ENCODE measurements at regions not wholly inside any gene's neighbourhood (a gene's known extent, or its start where the extent isn't known, plus 50 kb on each side); places are given as distances from the start of the nearest gene placed in this dataset.

DNA sequence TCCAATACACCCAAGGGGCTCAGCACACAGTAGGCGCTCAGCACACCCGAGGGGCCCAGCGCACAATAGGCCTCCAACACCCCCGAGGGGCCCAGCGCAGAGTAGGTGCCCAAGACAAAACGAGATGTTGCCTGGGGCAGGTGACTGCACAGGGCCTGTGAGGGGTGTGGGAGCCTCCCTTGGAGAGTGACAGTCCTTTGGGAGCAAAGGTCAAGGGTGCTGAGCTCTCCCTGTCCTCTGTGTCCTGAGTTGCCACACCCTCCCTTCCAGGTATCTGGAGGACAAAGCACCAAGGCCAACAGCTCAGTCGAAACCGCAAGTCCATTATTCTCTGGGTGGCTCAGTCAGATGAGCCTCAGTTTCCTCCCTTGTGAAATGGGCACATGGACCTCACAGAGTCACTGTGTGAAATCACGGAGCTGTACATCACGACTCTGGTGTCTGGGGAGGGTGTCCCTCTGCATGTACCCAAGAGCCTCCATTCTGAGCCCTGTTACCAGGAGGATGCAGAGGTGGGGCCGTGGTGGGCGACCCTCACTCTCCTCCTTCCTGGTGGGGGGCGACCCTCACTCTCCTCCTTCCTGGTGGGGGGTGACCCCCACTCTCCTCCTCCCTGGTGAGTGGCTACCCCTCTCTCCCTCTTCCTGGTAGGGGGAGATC lies 81.3 kb downstream of the FOXL3 start:
- Histone ChIP-seq H3K36me3 (no peaks in the 10 kb centered on the region), H3K27me3 (replicated peaks) (peaks cover 5% of the 10 kb centered on the region; the same call in 1 of the 2 replicates), H3K4me1 (replicated peaks) (peaks cover 5% of the 10 kb centered on the region), H3K27ac (no peak overlapping the region), H3K4me3 (no peak overlapping the region), H3K9me3 (replicated peaks) (no peaks in the 10 kb centered on the region)
- DNase-seq (ENCODE audit: low read depth in 1 of 2, low spot score in 2 of 2): no peak

DNA sequence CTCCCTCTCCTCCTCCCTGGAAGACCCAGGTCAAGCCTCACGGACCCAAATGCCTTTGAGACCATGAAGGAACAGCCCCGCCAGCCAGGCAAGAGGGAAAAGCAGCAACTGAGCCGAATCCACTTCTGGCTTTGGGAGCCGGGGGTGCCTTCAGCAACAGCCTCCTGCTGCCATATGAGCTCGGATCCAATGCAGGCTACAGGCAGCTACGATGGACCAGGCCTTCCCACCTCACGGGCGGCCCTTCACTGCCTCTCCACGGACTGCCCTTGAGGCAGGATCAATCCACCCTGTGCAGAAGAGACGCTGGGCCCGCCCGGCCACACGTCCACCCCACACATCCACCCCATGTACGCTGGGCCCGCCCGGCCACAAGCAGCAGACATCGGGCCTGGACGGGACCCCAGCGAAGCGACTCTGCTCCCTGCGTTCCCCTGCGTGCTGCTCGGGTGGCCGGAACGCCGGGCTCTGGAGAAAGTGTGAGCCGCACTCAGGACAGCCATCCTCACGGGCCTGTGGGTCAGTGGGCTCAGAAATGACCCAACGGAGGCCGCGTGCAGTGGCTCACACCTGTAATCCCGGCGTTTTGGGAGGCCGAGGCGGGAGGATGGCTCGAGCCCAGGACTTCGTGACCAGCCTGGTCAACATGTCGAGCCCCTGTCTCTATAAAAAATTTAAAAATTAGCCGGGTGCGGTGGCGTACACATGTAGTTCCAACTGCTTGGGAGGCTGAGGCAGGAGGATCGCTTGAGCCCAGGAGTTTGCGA lies 82.0 kb downstream of the FOXL3 start:
- Histone ChIP-seq H3K27me3 (replicated peaks) (no peaks in the 10 kb centered on the region), H3K36me3 (no peaks in the 10 kb centered on the region)
- no peak for DNase-seq (ENCODE audit: low read depth in 1 of 2, low spot score in 2 of 2)

DNA sequence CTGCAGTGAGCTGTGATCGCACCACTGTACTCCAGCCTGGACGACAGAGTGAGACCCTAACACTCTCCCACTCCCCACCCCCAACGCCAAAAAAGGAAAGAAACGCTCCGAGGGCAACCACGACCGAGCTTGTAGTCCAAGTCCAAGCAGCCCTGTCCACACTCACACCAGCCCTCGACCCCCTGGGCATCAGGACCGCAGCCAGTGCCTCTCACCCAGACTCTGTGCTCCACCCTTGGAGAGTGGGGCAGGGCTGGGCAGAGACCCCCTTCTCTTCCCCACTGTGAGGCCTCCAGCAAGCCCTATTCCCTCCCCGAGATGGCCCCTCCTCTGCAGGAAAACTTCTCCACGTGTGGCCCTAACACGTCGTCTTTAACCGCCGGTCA lies 82.6 kb downstream of the FOXL3 start:
- Histone ChIP-seq H3K9me3 (replicated peaks) (no peaks in the 10 kb centered on the region), H3K4me1 (replicated peaks) (no peaks in the 10 kb centered on the region), H3K27ac (no peak overlapping the region), H3K4me3 (no peak overlapping the region), H3K36me3 (no peaks in the 10 kb centered on the region), H3K27me3 (replicated peaks) (no peaks in the 10 kb centered on the region)
- DNase-seq (ENCODE audit: low read depth in 1 of 2, low spot score in 2 of 2): no peak

More for the DNA sequence above, 82.0 kb downstream of the FOXL3 start:
- Histone ChIP-seq H3K4me3 (no peak overlapping the region), H3K27ac (no peak overlapping the region), H3K9me3 (replicated peaks) (no peaks in the 10 kb centered on the region), H3K4me1 (replicated peaks) (no peaks in the 10 kb centered on the region)

DNA sequence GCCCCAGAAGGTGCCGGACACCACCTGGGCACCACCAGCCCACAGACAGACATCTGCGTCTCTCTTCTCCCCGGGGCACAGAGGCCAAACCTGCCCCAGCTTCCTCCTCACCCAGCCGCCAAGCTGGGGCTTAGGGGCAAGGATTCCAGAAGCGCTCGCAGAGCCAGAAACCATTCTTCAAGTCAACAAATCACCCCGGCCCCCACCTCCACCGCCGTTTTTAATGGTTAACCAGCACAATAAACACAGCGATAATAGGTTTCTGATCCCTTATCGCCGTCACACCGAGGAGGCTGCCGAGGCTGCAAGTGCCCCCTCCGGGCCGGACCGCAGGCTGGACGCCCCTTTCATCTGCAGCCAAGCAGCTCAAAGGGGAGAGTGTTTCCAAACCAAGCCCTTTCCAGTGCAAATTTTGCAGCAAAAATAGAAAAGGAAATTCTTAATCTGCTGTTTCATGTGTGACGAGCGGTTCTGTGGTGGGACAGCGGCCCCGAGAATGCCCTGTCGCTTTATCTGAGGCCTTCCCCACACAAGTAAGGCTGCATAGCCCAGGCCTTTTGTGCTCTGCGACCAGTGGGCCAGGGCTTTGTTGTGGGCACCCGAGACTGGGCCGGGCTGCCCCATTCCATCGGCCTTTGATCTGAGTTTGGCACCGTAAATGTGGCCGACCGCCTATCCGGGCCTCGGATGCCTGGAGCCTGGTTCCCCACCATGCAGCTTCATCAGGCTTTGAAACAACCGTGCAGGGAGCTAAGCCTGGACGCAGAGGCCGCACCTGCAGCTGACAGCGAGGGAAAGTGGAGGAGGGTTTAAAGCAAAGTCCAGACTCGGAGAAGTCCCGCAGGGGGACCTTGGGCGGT lies 83.2 kb downstream of the FOXL3 start:
- no peaks in the 10 kb centered on the region for H3K36me3 ChIP-seq
- H3K4me1 ChIP-seq (replicated peaks): no peaks in the 10 kb centered on the region
- no peaks in the 10 kb centered on the region for H3K27me3 ChIP-seq (replicated peaks)
- no peak overlapping the region for H3K27ac ChIP-seq
- no peak for DNase-seq (ENCODE audit: low read depth in 1 of 2, low spot score in 2 of 2)
- H3K9me3 ChIP-seq (replicated peaks): no peaks in the 10 kb centered on the region
- no peak overlapping the region for H3K4me3 ChIP-seq

DNA sequence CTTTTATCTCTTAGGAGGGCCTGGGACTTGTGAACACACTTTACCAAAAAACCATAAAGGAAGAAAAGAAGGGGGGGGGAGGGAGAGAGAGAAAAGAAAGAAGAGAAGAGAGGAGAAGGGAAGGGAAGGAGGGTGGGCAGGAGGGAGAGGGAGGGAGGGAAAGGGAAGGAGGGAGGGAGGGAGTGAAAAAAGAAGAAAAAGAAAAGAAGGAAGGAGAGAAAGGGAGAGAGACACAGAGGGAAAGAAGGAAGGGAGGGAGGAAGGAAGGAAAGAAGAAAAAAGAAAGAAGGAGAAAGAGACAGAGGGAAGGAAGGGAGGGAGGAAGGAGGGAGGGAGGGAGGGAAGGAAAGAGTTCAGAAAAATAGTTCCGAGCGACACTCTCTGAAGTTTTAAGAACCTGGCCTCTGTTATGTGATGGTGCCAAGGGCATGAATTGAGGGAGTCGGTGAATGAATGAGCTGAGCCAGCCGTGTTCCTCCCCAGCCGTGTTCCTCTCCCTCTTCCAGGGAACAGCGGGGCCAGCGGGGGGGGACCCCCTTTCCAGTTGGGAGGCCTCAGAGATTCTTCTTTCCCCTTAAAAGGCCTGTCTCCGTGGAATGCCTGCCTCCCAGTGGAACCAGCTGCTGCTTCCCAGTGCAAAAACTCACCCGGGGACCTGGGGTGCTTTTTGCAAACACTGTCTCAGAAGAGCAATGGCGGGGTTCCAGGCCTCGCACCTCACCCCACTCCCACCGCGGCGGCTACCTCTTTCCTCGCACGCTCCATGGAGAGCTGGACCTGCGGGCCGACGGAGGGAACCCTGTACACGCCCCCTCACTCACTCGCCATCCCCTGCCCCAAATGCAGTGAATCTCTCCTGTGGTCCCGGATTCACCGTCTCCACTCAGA lies 84.1 kb downstream of the FOXL3 start:
- no peak overlapping the region for H3K4me3 ChIP-seq
- no peak overlapping the region for H3K27ac ChIP-seq
- no peaks in the 10 kb centered on the region for H3K9me3 ChIP-seq (replicated peaks)
- no peaks in the 10 kb centered on the region for H3K27me3 ChIP-seq (replicated peaks)
- peak in 1 of 2 experiments; percentile 38 for DNase-seq (ENCODE audit: low read depth in 1 of 2, low spot score in 2 of 2)
- no peaks in the 10 kb centered on the region for H3K36me3 ChIP-seq
- no peaks in the 10 kb centered on the region for H3K4me1 ChIP-seq (replicated peaks)

DNA sequence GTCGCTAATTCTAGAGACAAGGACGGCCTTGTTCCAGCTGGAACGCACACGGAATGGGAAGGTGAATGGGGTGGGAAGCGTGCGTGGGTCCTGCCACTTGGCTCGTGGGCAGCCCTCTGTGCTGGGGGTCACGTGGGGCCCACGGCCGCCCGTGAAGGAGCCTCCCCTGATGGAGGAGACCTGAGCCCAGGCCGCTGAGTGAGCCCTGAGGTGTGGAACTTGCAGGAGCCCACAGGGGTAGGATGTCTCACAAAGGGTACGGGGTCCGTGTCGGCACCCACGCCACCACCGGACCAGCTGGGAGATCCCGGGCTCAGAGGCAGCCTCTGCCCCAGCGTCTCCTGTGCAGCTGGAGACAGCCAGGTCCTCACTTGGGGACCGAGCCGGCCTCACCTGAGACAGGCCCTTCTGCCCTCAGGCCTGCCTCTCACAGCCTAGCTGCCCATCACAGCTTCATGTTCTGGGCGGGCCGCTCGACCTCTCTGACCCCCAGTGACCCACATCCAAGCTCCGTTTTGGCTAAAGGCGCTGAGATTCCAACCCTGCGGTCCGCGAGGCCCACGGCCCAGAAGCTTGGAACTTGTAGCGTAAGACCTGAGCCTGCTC lies 84.8 kb downstream of the FOXL3 start:
- Histone ChIP-seq H3K4me3 (no peak overlapping the region), H3K36me3 (no peaks in the 10 kb centered on the region), H3K4me1 (replicated peaks) (peaks cover 2% of the 10 kb centered on the region; the same call in 1 of the 2 replicates), H3K27ac (no peak overlapping the region), H3K9me3 (replicated peaks) (no peaks in the 10 kb centered on the region), H3K27me3 (replicated peaks) (no peaks in the 10 kb centered on the region)
- peak in 1 of 2 experiments; percentile 39 for DNase-seq (ENCODE audit: low read depth in 1 of 2, low spot score in 2 of 2)

DNA sequence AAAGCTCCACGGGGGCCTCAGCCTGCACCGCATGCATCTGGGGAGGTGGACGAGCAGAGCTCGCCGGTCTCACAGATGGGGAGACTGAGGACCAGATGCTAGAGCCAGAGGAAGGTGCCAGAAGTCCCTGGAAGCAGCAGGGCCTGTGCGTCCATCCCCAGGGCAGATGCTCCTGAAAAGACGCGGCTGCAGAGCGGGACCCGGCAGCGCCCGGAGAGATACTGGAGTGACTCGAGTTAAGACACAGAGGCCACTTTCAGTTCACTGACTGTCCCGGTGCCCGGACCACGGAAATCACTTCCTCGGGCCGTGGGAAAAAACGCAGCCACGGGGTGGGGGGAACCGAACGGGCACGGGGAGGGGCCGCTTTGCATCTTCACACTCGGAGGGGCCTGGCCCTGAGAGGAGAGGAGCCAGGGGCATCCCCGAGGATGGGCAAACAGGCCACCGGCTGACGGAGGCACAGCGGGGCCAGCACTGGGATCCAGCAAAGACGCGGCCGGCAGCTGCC lies 85.4 kb downstream of the FOXL3 start:
- Histone ChIP-seq H3K4me1 (replicated peaks) (peaks cover 5% of the 10 kb centered on the region; the same call in 1 of the 2 replicates), H3K27me3 (replicated peaks) (no peaks in the 10 kb centered on the region), H3K27ac (no peak overlapping the region), H3K36me3 (no peaks in the 10 kb centered on the region), H3K9me3 (replicated peaks) (no peaks in the 10 kb centered on the region), H3K4me3 (no peak overlapping the region)
- peak in 1 of 2 experiments; percentile 42 for DNase-seq (ENCODE audit: low read depth in 1 of 2, low spot score in 2 of 2)

DNA sequence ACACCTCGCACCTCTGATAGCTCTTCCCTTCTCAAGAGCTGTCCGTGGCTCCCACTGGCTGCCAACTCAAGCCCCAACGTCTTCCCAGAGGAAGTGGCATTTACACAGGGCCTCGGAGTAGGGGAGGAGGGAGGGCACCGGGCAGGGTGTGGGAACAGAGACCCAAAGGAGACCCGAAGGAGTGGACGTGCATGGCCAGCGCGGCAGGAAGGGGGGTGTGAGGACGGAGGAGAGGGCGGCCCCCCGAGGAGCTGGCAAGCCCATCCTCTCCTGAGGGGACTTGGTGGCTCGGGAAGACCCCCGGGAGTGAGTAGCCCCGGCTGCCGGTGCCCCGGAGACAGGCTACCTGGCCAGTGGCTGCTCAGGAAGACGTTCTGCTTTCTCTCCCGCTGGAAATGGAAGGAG lies 85.9 kb downstream of the FOXL3 start:
- Histone ChIP-seq H3K9me3 (replicated peaks) (no peaks in the 10 kb centered on the region), H3K27ac (no peak overlapping the region), H3K4me1 (replicated peaks) (peaks cover 5% of the 10 kb centered on the region; the same call in 1 of the 2 replicates), H3K36me3 (no peaks in the 10 kb centered on the region), H3K4me3 (no peak overlapping the region), H3K27me3 (replicated peaks) (no peaks in the 10 kb centered on the region)
- peak in 1 of 2 experiments; percentile 38 for DNase-seq (ENCODE audit: low read depth in 1 of 2, low spot score in 2 of 2)

DNA sequence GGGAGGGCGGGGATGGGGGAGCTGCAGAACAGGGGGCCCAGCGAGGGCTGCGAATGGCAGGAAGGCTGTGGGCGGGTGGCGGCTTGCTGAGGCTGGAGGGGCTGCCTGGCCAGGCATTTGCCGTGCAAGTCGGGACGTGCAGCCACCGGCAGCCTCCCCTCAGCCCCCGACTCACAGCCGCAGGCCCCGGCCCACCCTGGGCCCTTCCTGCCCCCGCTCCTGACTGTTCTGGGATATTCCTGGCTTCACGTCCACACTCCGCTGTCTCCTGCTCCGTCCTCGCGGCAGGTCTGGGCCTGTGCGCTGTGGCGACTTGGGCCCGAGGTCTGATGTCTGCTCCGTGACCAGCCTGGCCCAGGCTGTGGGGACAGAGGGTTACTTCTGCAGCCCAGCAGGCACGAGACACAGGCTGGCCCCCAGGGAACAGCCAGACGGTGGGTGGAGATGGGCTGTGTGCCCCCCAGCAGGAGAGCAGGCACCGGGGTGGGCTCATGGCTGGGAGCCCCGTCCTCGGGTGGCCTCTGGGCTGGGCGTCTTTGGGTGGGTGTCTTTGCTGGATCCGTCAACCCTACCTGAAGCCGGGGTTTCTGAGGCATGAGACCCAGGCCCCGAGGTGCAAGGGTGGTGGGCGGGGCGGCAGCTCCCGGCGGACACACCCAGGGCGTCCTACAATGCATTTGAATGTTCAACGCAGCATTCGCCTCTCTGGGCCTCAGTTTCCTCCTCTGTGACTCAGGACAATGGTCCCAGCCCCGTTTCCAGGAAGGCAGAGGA lies 86.5 kb downstream of the FOXL3 start:
- Histone ChIP-seq H3K4me1 (replicated peaks) (peaks cover 5% of the 10 kb centered on the region; the same call in 1 of the 2 replicates), H3K36me3 (no peaks in the 10 kb centered on the region), H3K9me3 (replicated peaks) (no peaks in the 10 kb centered on the region), H3K27me3 (replicated peaks) (no peaks in the 10 kb centered on the region), H3K27ac (no peak overlapping the region), H3K4me3 (no peak overlapping the region)
- peak in 1 of 2 experiments; percentile 40 for DNase-seq (ENCODE audit: low read depth in 1 of 2, low spot score in 2 of 2)

DNA sequence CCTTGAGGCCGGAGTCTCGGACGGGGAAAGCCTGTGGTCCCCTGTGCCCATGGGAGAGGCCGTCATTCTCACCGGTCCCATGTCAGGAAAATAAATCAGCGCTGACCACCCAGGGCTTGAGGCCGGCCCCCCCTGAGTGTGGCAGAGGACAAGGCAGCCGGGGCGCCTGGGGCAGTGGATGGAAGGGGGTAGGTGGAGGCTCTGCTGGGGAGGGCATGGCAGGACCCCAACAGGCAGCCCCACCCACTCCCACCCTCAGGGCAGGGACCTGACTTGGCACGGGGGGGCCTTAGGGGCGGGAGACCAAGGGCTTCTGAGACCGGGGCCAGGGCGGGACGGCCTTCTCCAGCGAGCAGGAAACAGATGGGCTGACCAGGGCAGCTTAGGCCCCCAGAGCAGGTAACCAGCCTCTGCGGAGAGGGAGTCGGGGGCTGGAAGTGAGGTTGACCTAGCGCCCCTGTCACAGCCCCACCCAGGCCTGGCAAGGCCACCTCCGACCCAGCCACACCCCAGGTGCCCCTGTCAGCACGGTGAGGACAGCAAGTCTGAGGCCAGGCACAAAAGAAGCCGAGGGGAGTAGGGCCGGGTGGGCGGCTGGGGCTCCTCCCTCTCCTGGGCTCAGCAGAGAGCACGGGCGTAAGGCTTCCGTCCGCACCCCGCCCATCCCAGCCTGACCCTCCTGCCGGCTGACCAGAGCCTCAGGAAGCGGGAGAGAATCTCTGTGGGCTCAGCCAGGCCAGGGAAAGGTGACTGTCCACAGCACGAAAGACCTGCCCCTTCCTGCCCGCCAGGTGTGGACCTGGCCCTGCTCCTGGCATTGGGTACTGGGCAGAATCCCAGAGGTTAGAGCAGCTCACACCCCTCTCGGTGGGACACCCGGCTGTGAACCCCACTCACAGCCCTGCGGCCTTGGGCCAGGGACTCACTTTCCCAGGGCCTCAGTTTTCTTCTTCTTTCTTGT lies 87.4 kb downstream of the FOXL3 start:
- peak in 1 of 2 experiments; percentile 40 for DNase-seq (ENCODE audit: low read depth in 1 of 2, low spot score in 2 of 2)

DNA sequence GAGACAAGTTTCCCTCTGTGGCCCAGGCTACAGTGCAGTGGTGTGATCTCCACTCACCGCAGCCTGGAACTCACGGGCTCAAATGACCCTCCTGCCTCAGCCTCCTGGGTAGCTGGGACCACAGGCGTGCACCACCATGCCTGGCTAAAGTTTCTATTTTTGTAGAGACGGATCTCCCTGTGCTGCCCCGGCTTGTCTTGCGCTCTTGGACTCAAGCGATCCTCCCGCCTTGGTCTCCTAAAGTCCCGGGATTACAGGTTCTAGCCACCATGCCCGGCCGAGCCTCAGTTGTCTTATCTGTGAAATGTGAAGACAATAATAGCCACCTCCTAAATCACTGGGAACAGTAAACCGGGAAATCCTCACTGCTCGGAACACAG lies 88.1 kb downstream of the FOXL3 start:
- Histone ChIP-seq H3K36me3 (no peaks in the 10 kb centered on the region), H3K4me1 (replicated peaks) (peaks cover 5% of the 10 kb centered on the region; the same call in 1 of the 2 replicates), H3K27ac (no peak overlapping the region), H3K9me3 (replicated peaks) (no peaks in the 10 kb centered on the region), H3K27me3 (replicated peaks) (no peaks in the 10 kb centered on the region), H3K4me3 (no peak overlapping the region)
- no peak for DNase-seq (ENCODE audit: low read depth in 1 of 2, low spot score in 2 of 2)

More for the DNA sequence above, 87.4 kb downstream of the FOXL3 start:
- H3K27me3 ChIP-seq (replicated peaks): no peaks in the 10 kb centered on the region
- no peaks in the 10 kb centered on the region for H3K9me3 ChIP-seq (replicated peaks)
- peaks cover 5% of the 10 kb centered on the region; the same call in 1 of the 2 replicates for H3K4me1 ChIP-seq (replicated peaks)
- no peak overlapping the region for H3K27ac ChIP-seq
- no peak overlapping the region for H3K4me3 ChIP-seq
- no peaks in the 10 kb centered on the region for H3K36me3 ChIP-seq
